ENCODE measurements at regions not wholly inside any gene's neighbourhood (a gene's known extent, or its start where the extent isn't known, plus 50 kb on each side); places are given as distances from the start of the nearest gene placed in this dataset.
"Not testable (repeated sequence)": the region's sequence is repeated elsewhere in the genome, so short reads cannot be mapped to it uniquely, and the experiment has no call there.

GRCh38 chr9:29063031-29063430, 1489.8 kb upstream of the C9orf72 start:
- DNase-seq = no peak

GRCh38 chr9:29066141-29066640, 1492.9 kb upstream of the C9orf72 start:
- no peak for DNase-seq

- no peak for DNase-seq
Measured at GRCh38 chr9:29068461-29068860, 1495.2 kb upstream of the C9orf72 start.

DNA sequence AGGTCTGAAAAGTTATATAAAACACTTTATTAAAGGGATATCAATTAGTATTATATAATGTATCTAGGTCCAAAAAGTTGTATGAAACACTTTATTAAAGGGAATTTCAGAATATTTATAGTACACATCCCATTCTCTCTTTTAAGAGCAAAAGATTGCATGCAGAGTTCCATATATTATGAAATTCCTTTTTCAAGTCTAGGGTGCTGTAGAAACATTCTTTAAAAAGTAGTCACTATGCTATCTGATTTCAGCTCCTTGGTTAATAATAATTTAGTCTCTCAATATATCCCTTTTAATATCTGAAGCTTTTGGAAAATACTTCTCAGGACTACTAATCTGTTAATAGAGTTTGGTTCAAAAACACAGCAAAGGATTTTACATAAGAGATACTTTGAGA, 1496.1 kb upstream of the C9orf72 start:
- DNase-seq = no peak

GRCh38 chr9:29078063-29078666, 1504.9 kb upstream of the C9orf72 start:
- no peak for DNase-seq

DNA sequence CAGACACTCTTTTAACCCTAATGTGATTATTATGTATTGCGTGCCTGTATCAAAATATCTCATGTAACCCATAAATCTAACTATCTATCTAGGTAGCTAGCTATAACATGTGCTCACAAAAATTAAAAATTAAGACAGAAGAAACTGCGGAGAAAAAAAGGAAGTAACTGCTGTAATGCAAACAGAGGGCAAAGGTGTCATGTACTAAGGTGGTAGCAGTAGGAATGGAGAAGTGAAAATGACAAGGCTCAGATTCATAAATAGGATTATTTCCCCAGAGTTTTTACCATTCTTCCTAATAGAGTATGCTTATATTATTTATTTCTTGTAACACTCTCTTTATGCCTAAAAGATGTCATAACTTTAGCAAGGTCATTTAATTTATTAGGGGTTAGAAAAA, 1527.5 kb upstream of the C9orf72 start:
- no peak for DNase-seq

- DNase-seq = not testable (repeated sequence)
Measured at GRCh38 chr9:29104166-29104565, 1530.9 kb upstream of the C9orf72 start.

- no peak for DNase-seq
Measured at GRCh38 chr9:29118555-29118954, 1545.3 kb upstream of the C9orf72 start.

DNA sequence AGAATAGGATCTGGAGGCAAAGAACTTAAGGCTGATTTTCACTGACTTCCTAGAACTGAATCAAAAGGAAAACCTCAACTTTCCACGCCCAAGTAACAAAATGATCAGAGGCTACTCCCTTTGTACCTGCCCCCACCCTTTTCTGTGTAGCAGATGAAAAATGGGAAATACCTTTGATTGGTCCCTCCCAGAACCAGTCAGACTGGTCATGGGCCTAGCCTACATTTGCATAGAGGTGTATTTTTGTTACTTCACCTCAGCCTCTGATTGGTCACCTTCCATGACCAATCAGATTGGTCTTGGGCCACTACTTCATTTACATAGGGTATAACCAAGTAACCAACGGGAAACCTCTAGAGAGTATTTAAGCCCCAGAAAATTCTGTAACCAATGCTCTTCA, 1553.5 kb upstream of the C9orf72 start:
- no peak for DNase-seq

- no peak for DNase-seq
Measured at GRCh38 chr9:29129763-29130162, 1556.5 kb upstream of the C9orf72 start.

DNA sequence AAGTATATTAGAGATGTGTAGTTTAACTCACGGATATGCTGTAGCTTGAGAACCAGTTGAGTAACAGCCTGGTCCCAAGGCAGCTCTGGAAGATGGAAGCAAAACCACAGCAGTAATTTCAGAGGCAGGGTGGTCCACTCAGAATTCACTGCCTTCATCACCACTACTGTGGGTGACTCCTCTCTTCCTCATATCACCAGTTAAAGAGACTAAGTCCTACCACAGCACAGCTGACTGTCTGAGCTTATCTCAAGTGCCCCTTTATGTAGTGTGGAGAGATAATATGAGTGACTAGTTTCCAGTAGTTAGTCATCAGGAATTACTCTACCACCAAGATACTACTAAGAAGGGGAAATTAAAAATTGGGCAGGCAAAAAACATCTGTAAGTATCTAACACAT, 1571.2 kb upstream of the C9orf72 start:
- DNase-seq = no peak

GRCh38 chr9:29150606-29151005, 1577.3 kb upstream of the C9orf72 start:
- DNase-seq = no peak

DNA sequence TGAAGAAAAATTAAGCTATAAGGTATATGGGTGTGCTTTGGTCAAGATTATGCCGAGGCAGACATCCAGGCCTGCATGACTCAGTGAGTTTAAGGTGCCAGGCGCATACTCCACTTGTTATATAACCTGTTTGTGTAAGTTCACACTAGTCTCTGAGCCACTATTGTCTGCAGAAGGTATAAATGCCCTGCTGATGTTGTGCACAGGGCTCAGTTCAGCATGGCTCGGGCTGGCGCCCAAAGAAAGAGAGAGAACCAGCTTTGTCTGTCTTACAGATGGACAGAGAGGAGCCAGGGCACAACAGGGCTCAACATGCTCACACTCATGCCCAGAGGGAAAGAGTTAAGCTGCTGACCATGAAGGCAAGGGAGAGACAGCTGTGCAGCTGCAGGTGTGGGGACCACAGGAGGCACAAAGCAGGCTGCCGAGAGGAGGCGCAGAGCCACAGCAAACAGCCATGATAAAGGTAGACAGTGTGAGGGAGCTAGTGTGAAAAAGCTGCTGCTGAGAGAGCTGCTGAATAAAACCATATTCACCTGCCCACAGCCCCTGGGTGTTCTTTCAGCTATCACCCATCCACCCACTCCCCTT, 1587.6 kb upstream of the C9orf72 start:
- DNase-seq = no peak

- no peak for DNase-seq
Measured at GRCh38 chr9:29174136-29174535, 1600.9 kb upstream of the C9orf72 start.

DNA sequence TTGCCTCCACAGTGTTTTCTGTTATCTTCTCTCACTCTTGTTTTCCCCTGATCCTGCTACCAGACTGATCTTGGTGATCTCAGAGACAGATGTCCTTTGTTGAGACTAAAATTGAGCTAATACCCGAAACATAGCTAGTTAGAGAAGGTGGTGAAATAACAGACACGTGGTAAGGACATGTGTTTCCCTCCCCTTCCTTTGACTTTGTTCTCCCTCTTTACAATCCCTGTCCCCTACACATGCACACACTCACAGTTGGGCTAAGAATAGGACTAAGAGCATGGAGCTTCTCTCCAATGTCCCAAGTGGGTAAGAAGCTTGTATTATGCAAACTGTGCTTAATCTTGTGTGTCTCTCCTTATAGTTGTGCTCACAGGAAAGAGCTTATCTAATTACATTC, 1603.0 kb upstream of the C9orf72 start:
- DNase-seq = no peak

DNA sequence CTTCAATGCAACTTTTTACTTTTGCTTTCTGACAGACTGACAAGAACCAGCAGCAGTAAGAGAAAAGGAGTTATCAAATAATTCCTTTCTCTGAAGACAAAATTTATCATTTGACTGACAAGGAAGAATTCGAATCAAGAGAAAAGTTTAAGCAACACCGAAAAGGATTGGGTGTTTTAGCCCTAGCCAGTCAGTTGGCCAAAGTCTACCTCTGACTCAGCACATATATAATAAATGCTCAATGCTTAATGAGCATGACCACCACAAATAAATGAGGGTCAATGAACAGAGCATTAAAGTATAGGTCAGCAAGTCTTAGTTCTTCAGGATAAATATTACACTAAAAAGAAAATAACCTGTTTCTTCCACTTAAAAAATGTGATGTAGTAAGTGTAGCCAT, 1603.5 kb upstream of the C9orf72 start:
- no peak for DNase-seq

GRCh38 chr9:29183971-29184370, 1610.7 kb upstream of the C9orf72 start:
- no peak for DNase-seq

DNA sequence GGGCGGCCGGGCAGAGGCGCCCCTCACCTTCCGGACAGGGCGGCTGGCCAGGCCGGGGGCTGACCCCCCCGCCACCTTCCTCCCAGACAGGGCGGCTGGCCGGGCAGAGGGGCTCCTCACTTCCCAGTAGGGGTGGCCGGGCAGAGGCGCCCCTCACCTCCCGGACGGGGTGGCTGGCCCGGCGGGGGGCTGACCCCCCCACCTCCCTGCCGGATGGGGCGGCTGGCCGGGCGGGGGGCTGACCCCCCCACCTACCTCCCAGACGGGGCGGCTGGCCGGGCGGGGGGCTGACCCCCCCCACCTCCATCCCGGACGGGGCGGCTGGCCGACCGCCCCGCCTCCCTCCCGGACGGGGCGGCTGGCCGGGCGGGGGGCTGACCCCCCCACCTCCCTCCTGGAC, 1615.5 kb upstream of the C9orf72 start:
- DNase-seq = not testable (repeated sequence)

DNA sequence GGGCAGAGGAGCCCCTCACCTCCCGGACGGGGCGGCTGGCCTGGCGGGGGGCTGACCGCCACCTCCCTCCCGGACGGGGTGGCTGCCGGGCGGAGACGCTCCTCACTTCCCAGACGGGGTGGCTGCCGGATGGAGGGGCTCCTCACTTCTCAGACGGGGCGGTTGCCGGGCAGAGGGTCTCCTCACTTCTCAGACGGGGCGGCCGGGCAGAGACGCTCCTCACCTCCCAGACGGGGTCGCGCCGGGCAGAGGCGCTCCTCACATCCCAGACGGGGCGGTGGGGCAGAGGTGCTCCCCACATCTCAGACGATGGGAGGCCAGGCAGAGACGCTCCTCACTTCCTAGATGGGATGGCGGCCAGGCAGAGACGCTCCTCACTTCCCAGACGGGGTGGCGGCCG, 1615.9 kb upstream of the C9orf72 start:
- not testable (repeated sequence) for DNase-seq

- DNase-seq = no peak
Measured at GRCh38 chr9:29198861-29199260, 1625.6 kb upstream of the C9orf72 start.

DNA sequence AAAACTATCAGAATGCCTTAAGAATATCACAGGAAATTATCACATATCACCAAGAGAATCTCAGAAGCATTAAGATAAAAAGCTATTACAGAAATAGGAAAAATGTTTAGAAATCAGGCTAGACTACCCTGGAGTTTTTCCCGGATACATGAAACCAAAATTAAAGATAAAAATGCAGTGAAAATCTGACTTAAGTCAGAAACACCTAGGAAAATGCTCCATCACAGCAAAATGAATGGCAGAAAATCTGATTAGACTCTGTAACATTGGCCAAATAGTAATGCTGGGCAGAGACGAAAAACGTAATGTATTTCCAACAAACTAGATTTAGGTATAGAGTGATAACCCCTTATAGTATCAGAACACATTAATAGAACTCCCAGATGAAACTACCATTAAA, 1626.7 kb upstream of the C9orf72 start:
- no peak for DNase-seq

DNA sequence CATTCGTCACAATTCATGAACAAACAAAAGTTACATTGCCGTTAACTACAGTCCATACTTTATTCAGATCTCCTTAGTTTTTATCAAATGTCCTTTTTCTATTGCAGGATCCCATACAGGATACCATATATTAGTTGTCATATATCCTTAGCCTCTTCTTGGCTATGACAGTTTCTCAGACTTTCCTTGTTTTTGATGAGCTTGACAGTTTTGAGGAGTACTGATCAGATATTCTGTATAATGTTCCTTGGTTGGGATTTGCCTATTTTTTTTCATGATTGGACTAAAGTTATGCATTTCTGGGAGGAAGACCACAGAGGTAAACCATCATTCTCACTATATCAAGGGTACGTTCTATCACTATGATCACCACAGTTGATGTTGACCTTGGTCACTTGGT, 1627.4 kb upstream of the C9orf72 start:
- DNase-seq = no peak

DNA sequence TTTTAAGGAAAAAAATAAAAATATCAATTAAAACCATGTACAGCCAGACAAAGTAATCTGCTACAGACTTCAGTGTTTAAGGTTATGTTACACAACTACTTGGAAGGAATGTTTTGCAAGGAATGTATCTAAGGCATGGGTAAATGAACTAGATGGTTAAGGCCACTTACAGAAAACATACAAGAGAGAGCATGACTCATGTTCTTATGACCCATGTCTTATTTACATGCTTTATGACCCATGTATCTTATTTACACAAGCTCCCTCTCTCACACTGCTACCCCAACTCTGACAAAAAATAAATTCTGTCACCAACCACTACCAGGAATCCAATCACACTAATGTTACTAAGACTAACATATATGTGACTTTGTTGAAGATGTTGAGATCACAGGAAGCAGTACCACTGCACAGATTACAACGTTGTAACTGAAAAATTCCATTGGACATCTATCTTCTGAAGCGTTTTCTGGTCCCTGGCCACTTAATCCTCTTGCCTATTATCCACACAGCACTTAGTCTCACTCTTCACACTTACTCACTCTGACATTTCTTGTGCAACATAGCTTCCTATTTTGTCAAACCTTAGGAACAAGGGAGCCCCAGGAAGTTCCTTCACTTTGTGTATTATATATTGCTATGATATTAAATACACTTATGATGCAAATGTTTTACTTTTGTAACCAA, 1630.1 kb upstream of the C9orf72 start:
- no peak for DNase-seq

- DNase-seq = no peak
Measured at GRCh38 chr9:29208670-29209069, 1635.4 kb upstream of the C9orf72 start.

Measured in NCI-H774 (cell line).